ENCODE measurements at regions not wholly inside any gene's neighbourhood (a gene's known extent, or its start where the extent isn't known, plus 50 kb on each side); places are given as distances from the start of the nearest gene placed in this dataset.

- TF ChIP-seq EZH2 (IDR thresholded peaks at IDR 0.05; ENCODE audit: low read length) (no peak), CTCF (optimal IDR thresholded peaks at IDR 0.05 in 1 of 3, IDR thresholded peaks at IDR 0.05 in 1 of 3, conservative IDR thresholded peaks at IDR 0.05 in 1 of 3; ENCODE audit: extremely low read depth in 1 of 3, insufficient read depth in 2 of 3, low read length in 3 of 3) (no peak)
- no peak overlapping the region for H3K27ac ChIP-seq (ENCODE audit: control insufficient read depth, insufficient read depth, low read length)
- no peak overlapping the region for H3K9ac ChIP-seq (ENCODE audit: control insufficient read depth, extremely low read depth, insufficient read depth, low read length)
- H3K9me1 ChIP-seq (ENCODE audit: control insufficient read depth, extremely low read depth, insufficient read depth, low read length), result no peaks in the 10 kb centered on the region
- no peak overlapping the region for H3K4me3 ChIP-seq (ENCODE audit: control insufficient read depth in 2 of 3, extremely low read depth in 1 of 3, insufficient read depth in 2 of 3, low read depth in 1 of 3, low read length in 3 of 3)
- H2AFZ ChIP-seq (ENCODE audit: control insufficient read depth, low read length), result no peak overlapping the region
- no peak for FAIRE-seq
- H3K27me3 ChIP-seq (ENCODE audit: control insufficient read depth, extremely low read depth, insufficient read depth, low read length), result no peaks in the 10 kb centered on the region
- H3K79me2 ChIP-seq (ENCODE audit: control insufficient read depth, insufficient read depth, low read length), result no peaks in the 10 kb centered on the region
- H3K36me3 ChIP-seq (ENCODE audit: control insufficient read depth in 2 of 2, extremely low read depth in 1 of 2, insufficient read depth in 2 of 2, low read length in 2 of 2), result no peaks in the 10 kb centered on the region
- H3K4me1 ChIP-seq (ENCODE audit: control insufficient read depth, extremely low read depth, insufficient read depth, low read length), result no peaks in the 10 kb centered on the region
- no peaks in the 10 kb centered on the region for H4K20me1 ChIP-seq (ENCODE audit: control insufficient read depth, extremely low read depth, insufficient read depth, low read length)
- no peak overlapping the region for H3K4me2 ChIP-seq (ENCODE audit: control insufficient read depth, extremely low read depth, insufficient read depth, low read depth, low read length)
- dilution Hi-C loops (cut with MboI; ENCODE audit: extremely low pct_ligation_motif_present, low sequenced_read_pairs), result no loop called here
- H3K9me3 ChIP-seq (ENCODE audit: control insufficient read depth, low read depth, low read length), result no peaks in the 10 kb centered on the region
- no peak for DNase-seq (ENCODE audit: low read depth, low spot score)
These were observed 150.9 kb upstream of the RASGEF1B start for GRCh38 chr4:81622474-81623184.

- Histone ChIP-seq H3K27me3 (ENCODE audit: control insufficient read depth, extremely low read depth, insufficient read depth, low read length) (no peaks in the 10 kb centered on the region), H3K36me3 (ENCODE audit: control insufficient read depth in 2 of 2, extremely low read depth in 1 of 2, insufficient read depth in 2 of 2, low read length in 2 of 2) (no peaks in the 10 kb centered on the region), H3K79me2 (ENCODE audit: control insufficient read depth, insufficient read depth, low read length) (no peaks in the 10 kb centered on the region), H3K9me1 (ENCODE audit: control insufficient read depth, extremely low read depth, insufficient read depth, low read length) (no peaks in the 10 kb centered on the region), H3K9me3 (ENCODE audit: control insufficient read depth, low read depth, low read length) (no peaks in the 10 kb centered on the region), H3K4me1 (ENCODE audit: control insufficient read depth, extremely low read depth, insufficient read depth, low read length) (no peaks in the 10 kb centered on the region), H4K20me1 (ENCODE audit: control insufficient read depth, extremely low read depth, insufficient read depth, low read length) (no peaks in the 10 kb centered on the region), H3K4me2 (ENCODE audit: control insufficient read depth, extremely low read depth, insufficient read depth, low read depth, low read length) (no peak overlapping the region), H3K4me3 (ENCODE audit: control insufficient read depth in 2 of 3, extremely low read depth in 1 of 3, insufficient read depth in 2 of 3, low read depth in 1 of 3, low read length in 3 of 3) (no peak overlapping the region), H3K27ac (ENCODE audit: control insufficient read depth, insufficient read depth, low read length) (no peak overlapping the region), H3K9ac (ENCODE audit: control insufficient read depth, extremely low read depth, insufficient read depth, low read length) (no peak overlapping the region), H2AFZ (ENCODE audit: control insufficient read depth, low read length) (no peak overlapping the region)
- no peak for TF ChIP-seq EZH2 (IDR thresholded peaks at IDR 0.05; ENCODE audit: low read length)
- no peak for TF ChIP-seq CTCF (optimal IDR thresholded peaks at IDR 0.05 in 1 of 3, IDR thresholded peaks at IDR 0.05 in 1 of 3, conservative IDR thresholded peaks at IDR 0.05 in 1 of 3; ENCODE audit: extremely low read depth in 1 of 3, insufficient read depth in 2 of 3, low read length in 3 of 3)
- DNase-seq (ENCODE audit: low read depth, low spot score), result no peak
- dilution Hi-C loops (cut with MboI; ENCODE audit: extremely low pct_ligation_motif_present, low sequenced_read_pairs), result no loop called here
- FAIRE-seq, result no peak
These were observed 150.3 kb upstream of the RASGEF1B start for GRCh38 chr4:81622028-81622427.

All from keratinocyte (primary cell).